ENCODE measurements at regions not wholly inside any gene's neighbourhood (a gene's known extent, or its start where the extent isn't known, plus 50 kb on each side); places are given as distances from the start of the nearest gene placed in this dataset.
"Not testable (repeated sequence)": the region's sequence is repeated elsewhere in the genome, so short reads cannot be mapped to it uniquely, and the experiment has no call there.

GRCh38 chr20:6660441-6660840 lies 107.0 kb upstream of the BMP2 start:
- Histone ChIP-seq H3K4me3 (ENCODE audit: low read length) (no peak overlapping the region), H3K27ac (ENCODE audit: low read length) (no peak overlapping the region), H3K4me1 (ENCODE audit: control insufficient read depth, insufficient read depth, low read length) (no peaks in the 10 kb centered on the region), H3K36me3 (ENCODE audit: control insufficient read depth, insufficient read depth, low read length) (no peaks in the 10 kb centered on the region), H3K9me3 (ENCODE audit: control insufficient read depth, insufficient read depth, low read length) (no peaks in the 10 kb centered on the region), H3K27me3 (ENCODE audit: control insufficient read depth, insufficient read depth, low read length) (no peaks in the 10 kb centered on the region)
- no CpG with 5 or more reads among the region's 5 CpGs for WGBS (ENCODE audit: insufficient coverage, insufficient read length)
- DNase-seq (ENCODE audit: low read depth, low spot score) = no peak

DNA sequence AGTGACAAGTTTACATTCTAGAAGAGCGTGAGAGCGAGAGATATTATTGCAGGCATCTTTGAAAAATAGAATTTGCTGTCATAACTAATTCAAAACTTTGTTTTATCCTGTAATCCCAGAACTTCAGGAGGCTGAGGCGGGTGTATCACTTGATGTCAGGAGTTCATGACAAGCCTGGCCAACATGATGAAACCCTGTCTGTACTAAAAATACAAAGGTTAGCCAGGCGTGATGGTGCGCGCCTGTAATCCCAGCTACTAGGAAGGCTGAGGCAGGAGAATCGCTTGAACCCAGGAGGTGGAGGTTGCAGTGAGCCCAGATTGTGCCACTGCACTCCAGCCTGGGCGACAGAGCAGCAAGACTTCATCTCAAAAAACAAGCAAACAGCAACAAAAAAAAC lies 108.6 kb upstream of the BMP2 start:
- not testable (repeated sequence) for DNase-seq (ENCODE audit: low read depth, low spot score)

GRCh38 chr20:6657904-6658303 lies 109.6 kb upstream of the BMP2 start:
- H3K4me1 ChIP-seq (ENCODE audit: control insufficient read depth, insufficient read depth, low read length) = no peaks in the 10 kb centered on the region
- H3K27ac ChIP-seq (ENCODE audit: low read length) = no peak overlapping the region
- H3K36me3 ChIP-seq (ENCODE audit: control insufficient read depth, insufficient read depth, low read length) = no peaks in the 10 kb centered on the region
- H3K4me3 ChIP-seq (ENCODE audit: low read length) = no peak overlapping the region
- whole genome bisulfite sequencing (ENCODE audit: insufficient coverage, insufficient read length) = no CpG with 5 or more reads among the region's 2 CpGs
- no peak for DNase-seq (ENCODE audit: low read depth, low spot score)
- H3K27me3 ChIP-seq (ENCODE audit: control insufficient read depth, insufficient read depth, low read length) = no peaks in the 10 kb centered on the region
- no peaks in the 10 kb centered on the region for H3K9me3 ChIP-seq (ENCODE audit: control insufficient read depth, insufficient read depth, low read length)

More for the DNA sequence above, 108.6 kb upstream of the BMP2 start:
- H3K36me3 ChIP-seq (ENCODE audit: control insufficient read depth, insufficient read depth, low read length); H3K4me3 ChIP-seq (ENCODE audit: low read length); H3K27me3 ChIP-seq (ENCODE audit: control insufficient read depth, insufficient read depth, low read length); H3K27ac ChIP-seq (ENCODE audit: low read length); H3K4me1 ChIP-seq (ENCODE audit: control insufficient read depth, insufficient read depth, low read length); H3K9me3 ChIP-seq (ENCODE audit: control insufficient read depth, insufficient read depth, low read length): not testable (repeated sequence)
- WGBS (ENCODE audit: insufficient coverage, insufficient read length) = no CpG with 5 or more reads among the region's 8 CpGs

GRCh38 chr20:6657111-6657510 lies 110.4 kb upstream of the BMP2 start:
- Histone ChIP-seq H3K4me1 (ENCODE audit: control insufficient read depth, insufficient read depth, low read length) (no peaks in the 10 kb centered on the region), H3K27ac (ENCODE audit: low read length) (no peak overlapping the region), H3K4me3 (ENCODE audit: low read length) (no peak overlapping the region), H3K27me3 (ENCODE audit: control insufficient read depth, insufficient read depth, low read length) (no peaks in the 10 kb centered on the region), H3K36me3 (ENCODE audit: control insufficient read depth, insufficient read depth, low read length) (no peaks in the 10 kb centered on the region), H3K9me3 (ENCODE audit: control insufficient read depth, insufficient read depth, low read length) (no peaks in the 10 kb centered on the region)
- no CpG with 5 or more reads among the region's 5 CpGs for WGBS (ENCODE audit: insufficient coverage, insufficient read length)
- no peak for DNase-seq (ENCODE audit: low read depth, low spot score)

DNA sequence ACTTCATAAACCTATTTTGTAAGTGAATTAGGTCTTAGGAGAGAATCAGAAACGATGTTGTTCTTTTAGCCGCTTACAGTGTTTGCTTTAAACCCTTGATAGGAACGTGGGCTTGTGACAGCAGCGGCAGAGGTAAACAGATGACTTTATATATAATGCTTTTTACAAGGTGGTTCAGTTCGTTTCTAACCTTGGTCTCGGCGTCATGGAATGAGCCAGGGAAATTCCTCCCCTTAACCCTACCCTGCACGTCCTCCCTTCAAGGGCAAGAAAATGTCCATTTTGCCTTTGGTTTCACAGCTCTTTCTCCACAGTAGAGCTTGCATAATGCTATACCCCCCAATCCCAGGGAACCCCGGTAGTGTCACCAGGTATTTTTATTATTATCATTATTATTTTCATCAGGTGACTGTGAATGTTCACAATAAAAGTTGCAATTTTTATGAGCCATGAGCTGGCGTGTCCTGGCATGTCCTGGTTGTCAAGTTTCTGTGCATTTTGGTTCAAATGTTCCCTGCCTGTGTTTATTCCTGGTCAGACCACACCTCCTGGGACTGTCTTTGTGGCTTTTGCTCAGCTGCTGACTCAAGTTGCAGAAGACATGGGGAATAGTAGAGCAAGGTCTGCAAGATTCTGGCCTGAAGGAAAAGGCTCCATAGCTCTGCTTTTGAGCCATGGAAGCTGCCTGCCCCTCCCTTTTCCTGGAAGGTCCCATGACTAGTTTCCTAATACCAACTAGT lies 112.8 kb upstream of the BMP2 start:
- no peak for DNase-seq (ENCODE audit: low read depth, low spot score)
- no peaks in the 10 kb centered on the region for H3K9me3 ChIP-seq (ENCODE audit: control insufficient read depth, insufficient read depth, low read length)
- WGBS (ENCODE audit: insufficient coverage, insufficient read length) = no CpG with 5 or more reads among the region's 10 CpGs
- no peak overlapping the region for H3K27ac ChIP-seq (ENCODE audit: low read length)
- no peaks in the 10 kb centered on the region for H3K4me1 ChIP-seq (ENCODE audit: control insufficient read depth, insufficient read depth, low read length)
- H3K36me3 ChIP-seq (ENCODE audit: control insufficient read depth, insufficient read depth, low read length) = no peaks in the 10 kb centered on the region
- H3K27me3 ChIP-seq (ENCODE audit: control insufficient read depth, insufficient read depth, low read length) = no peaks in the 10 kb centered on the region
- no peak overlapping the region for H3K4me3 ChIP-seq (ENCODE audit: low read length)

DNA sequence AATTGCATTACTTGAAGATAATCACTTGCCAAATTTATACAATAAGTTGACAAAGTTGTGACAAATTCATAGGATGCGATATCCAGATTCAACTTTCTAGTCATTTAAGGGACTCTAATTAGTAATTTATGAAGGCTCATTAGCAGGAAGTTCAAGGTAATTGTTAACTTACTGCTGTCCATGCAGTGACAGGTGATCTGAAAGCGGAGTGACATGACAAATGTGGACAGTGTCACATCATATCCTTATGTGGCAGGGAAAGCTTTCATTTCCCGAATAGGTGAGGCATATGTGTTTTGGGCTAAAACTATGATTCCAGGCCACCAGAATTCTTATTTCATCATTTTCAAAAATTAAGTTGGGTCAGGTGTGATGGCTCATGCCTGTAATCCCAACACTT lies 115.9 kb upstream of the BMP2 start:
- no CpG with 5 or more reads among the region's 3 CpGs for WGBS (ENCODE audit: insufficient coverage, insufficient read length)
- no peaks in the 10 kb centered on the region for H3K4me1 ChIP-seq (ENCODE audit: control insufficient read depth, insufficient read depth, low read length)
- no peaks in the 10 kb centered on the region for H3K36me3 ChIP-seq (ENCODE audit: control insufficient read depth, insufficient read depth, low read length)
- no peak overlapping the region for H3K27ac ChIP-seq (ENCODE audit: low read length)
- DNase-seq (ENCODE audit: low read depth, low spot score) = no peak
- no peaks in the 10 kb centered on the region for H3K27me3 ChIP-seq (ENCODE audit: control insufficient read depth, insufficient read depth, low read length)
- no peaks in the 10 kb centered on the region; the same call in 1 of the 2 replicates for H3K9me3 ChIP-seq (ENCODE audit: control insufficient read depth, insufficient read depth, low read length)
- H3K4me3 ChIP-seq (ENCODE audit: low read length) = no peak overlapping the region

DNA sequence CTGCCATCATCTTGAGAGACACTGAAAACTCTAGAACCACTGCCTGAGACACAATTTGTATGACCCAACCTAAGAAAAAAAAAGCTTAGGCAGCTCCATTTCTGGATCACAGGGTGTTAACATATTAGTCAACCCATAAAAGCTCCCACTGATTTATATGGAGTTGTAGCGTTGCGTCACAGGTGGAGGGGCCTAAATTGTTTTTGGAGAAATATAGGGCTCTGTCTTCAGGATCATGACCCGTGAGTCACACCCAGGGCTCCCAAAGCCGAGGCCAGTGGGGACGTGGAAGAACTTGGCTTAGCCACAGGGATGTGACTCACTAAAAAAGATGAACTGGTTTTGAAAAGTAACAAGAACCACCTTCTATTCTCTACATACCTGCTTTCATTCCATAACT lies 116.5 kb upstream of the BMP2 start:
- H3K27me3 ChIP-seq (ENCODE audit: control insufficient read depth, insufficient read depth, low read length) = no peaks in the 10 kb centered on the region
- no peaks in the 10 kb centered on the region for H3K4me1 ChIP-seq (ENCODE audit: control insufficient read depth, insufficient read depth, low read length)
- no CpG with 5 or more reads among the region's 5 CpGs for WGBS (ENCODE audit: insufficient coverage, insufficient read length)
- H3K4me3 ChIP-seq (ENCODE audit: low read length) = no peak overlapping the region
- no peaks in the 10 kb centered on the region for H3K36me3 ChIP-seq (ENCODE audit: control insufficient read depth, insufficient read depth, low read length)
- H3K9me3 ChIP-seq (ENCODE audit: control insufficient read depth, insufficient read depth, low read length) = no peaks in the 10 kb centered on the region; the same call in 1 of the 2 replicates
- no peak overlapping the region for H3K27ac ChIP-seq (ENCODE audit: low read length)
- no peak for DNase-seq (ENCODE audit: low read depth, low spot score)

DNA sequence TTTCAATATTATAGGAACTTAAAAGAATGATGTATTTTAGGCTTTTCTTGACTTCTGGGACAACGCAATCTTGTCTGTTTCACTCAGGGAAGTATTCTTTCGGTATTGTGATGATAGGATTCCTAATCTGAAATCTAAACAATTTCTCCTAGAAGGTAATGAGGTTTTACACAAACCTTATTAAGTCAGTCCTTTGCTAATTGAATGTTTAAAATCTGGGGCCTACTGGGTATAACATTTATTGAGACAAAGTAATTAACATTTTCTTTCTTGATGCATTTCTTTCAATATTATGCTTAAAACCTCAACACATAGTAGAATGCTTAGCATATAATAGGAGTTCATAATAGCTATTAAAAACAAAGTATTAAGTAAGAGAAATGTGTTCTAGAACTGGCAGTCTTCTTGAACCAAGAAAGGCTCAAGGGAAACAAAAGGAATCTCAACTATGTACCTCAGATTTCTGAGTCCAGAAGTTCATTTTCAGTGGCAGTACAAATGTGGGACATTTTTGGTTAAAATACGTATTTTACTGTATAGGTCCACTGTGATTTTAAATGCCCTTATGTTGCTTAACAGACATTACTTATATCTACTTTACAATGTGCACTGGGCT lies 121.4 kb upstream of the BMP2 start:
- Histone ChIP-seq H3K27me3 (ENCODE audit: control insufficient read depth, insufficient read depth, low read length) (no peaks in the 10 kb centered on the region), H3K9me3 (ENCODE audit: control insufficient read depth, insufficient read depth, low read length) (no peaks in the 10 kb centered on the region; the same call in 1 of the 2 replicates), H3K27ac (ENCODE audit: low read length) (no peak overlapping the region), H3K36me3 (ENCODE audit: control insufficient read depth, insufficient read depth, low read length) (no peaks in the 10 kb centered on the region), H3K4me1 (ENCODE audit: control insufficient read depth, insufficient read depth, low read length) (no peaks in the 10 kb centered on the region), H3K4me3 (ENCODE audit: low read length) (no peak overlapping the region)
- no CpG with 5 or more reads among the region's 3 CpGs for WGBS (ENCODE audit: insufficient coverage, insufficient read length)
- no peak for DNase-seq (ENCODE audit: low read depth, low spot score)

DNA sequence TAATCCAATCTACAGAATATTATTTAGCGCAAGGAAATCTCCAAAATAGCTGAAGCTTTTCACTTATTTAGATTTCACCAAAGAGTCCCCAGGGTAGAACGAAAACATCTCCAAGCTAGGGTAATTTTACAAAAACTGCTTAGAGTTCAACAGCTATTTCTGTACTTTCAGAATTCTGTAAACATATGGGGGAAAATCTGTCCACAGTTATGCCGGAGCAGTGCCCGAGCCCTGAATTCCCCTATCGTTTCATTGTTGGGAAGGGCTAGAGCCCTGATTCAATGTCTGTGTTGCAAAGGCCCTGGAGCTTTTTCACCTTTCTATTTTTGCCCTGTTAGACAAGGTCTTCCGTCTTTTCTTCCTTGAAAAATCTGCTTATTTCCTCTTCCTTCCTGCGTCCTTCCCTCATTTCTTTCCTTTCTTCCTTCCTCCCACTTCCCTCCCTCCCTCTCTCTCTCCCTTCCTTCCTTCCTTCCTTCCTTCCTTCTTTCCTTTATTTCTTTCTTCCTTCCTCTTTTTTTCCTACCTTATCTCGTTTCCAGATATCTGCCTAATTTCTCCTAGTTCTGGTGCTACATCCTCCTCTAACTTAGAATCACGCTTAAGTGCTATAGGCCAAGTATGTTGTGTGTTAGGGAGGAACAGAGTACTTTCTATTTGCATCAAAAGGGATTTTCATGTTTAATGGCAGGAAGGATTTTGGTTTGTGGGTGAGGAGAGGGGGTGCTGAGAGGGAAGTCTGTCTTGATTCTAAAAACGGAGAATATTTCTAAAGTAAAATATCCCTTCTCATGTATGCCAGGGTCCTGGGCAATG lies 122.5 kb upstream of the BMP2 start:
- no peaks in the 10 kb centered on the region for H3K36me3 ChIP-seq (ENCODE audit: control insufficient read depth, insufficient read depth, low read length)
- H3K4me3 ChIP-seq (ENCODE audit: low read length) = no peak overlapping the region
- no peaks in the 10 kb centered on the region for H3K27me3 ChIP-seq (ENCODE audit: control insufficient read depth, insufficient read depth, low read length)
- DNase-seq (ENCODE audit: low read depth, low spot score) = no peak
- H3K4me1 ChIP-seq (ENCODE audit: control insufficient read depth, insufficient read depth, low read length) = no peaks in the 10 kb centered on the region
- 85% methylated on average over 1 of the region's 10 CpGs for WGBS (ENCODE audit: insufficient coverage, insufficient read length)
- no peaks in the 10 kb centered on the region; the same call in 1 of the 2 replicates for H3K9me3 ChIP-seq (ENCODE audit: control insufficient read depth, insufficient read depth, low read length)
- no peak overlapping the region for H3K27ac ChIP-seq (ENCODE audit: low read length)

DNA sequence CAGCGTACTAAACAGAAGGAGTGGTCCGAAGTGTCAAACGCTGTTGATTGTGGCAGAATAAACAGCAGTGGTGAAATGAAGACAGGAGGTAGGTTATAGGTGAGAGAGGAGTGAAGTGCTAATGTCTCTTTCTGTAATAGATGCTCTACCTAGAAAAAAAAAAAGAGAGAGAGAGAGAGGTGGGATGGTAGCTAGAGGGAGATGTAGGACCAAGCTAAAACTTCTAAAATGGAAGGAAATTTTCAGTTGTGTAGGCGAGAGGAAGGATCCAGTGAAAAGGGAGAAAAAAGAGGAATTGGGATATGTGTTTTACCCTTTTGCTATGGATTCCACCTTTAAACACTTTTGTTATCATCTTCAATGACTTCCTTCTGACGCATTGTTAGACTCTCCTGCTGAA lies 126.5 kb upstream of the BMP2 start:
- H3K27ac ChIP-seq (ENCODE audit: low read length) = no peak overlapping the region
- WGBS (ENCODE audit: insufficient coverage, insufficient read length) = no CpG with 5 or more reads among the region's 5 CpGs
- no peaks in the 10 kb centered on the region for H3K36me3 ChIP-seq (ENCODE audit: control insufficient read depth, insufficient read depth, low read length)
- H3K27me3 ChIP-seq (ENCODE audit: control insufficient read depth, insufficient read depth, low read length) = no peaks in the 10 kb centered on the region
- H3K9me3 ChIP-seq (ENCODE audit: control insufficient read depth, insufficient read depth, low read length) = no peaks in the 10 kb centered on the region
- no peak overlapping the region for H3K4me3 ChIP-seq (ENCODE audit: low read length)
- no peak for DNase-seq (ENCODE audit: low read depth, low spot score)
- no peaks in the 10 kb centered on the region for H3K4me1 ChIP-seq (ENCODE audit: control insufficient read depth, insufficient read depth, low read length)
